ENCODE measurements at regions not wholly inside any gene's neighbourhood (a gene's known extent, or its start where the extent isn't known, plus 50 kb on each side); places are given as distances from the start of the nearest gene placed in this dataset.

DNA sequence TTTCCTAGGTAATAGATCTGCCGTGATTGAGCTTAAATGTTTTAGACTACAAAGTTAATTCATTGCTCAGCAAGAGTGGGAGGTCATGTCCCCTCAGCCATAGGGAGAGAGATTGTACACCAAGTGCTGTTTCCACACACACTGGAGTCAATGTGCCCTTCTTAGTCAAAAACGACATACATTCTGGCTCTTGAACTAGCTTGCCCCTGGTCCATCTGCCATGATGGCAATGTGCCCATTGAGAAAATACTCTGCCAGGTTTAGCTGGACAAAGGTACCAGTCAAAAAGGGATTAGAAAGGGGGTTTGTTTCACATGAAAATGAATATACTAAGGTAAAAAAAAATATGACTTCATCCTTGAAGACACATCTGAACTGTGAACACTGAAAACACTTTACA lies 377.1 kb upstream of the ADGRL3 start (continued):
- TF ChIP-seq ZBTB11 (CRISPR knock-in tag; IDR thresholded peaks at IDR 0.05): no peak
- no peak for TF ChIP-seq NR2C2 (IDR thresholded peaks at IDR 0.05; ENCODE audit: borderline replicate concordance, control insufficient read depth, insufficient read length, low read depth)
- no peak for TF ChIP-seq RCOR1 (conservative IDR thresholded peaks at IDR 0.05; ENCODE audit: low read depth, low read length)
- no peak for TF ChIP-seq GATAD2B (conservative IDR thresholded peaks at IDR 0.05; ENCODE audit: low read depth)
- TF ChIP-seq SRF (IDR thresholded peaks at IDR 0.05; ENCODE audit: low read depth in 2 of 2, low read length in 2 of 2): no peak
- TF ChIP-seq, protein P1, sequence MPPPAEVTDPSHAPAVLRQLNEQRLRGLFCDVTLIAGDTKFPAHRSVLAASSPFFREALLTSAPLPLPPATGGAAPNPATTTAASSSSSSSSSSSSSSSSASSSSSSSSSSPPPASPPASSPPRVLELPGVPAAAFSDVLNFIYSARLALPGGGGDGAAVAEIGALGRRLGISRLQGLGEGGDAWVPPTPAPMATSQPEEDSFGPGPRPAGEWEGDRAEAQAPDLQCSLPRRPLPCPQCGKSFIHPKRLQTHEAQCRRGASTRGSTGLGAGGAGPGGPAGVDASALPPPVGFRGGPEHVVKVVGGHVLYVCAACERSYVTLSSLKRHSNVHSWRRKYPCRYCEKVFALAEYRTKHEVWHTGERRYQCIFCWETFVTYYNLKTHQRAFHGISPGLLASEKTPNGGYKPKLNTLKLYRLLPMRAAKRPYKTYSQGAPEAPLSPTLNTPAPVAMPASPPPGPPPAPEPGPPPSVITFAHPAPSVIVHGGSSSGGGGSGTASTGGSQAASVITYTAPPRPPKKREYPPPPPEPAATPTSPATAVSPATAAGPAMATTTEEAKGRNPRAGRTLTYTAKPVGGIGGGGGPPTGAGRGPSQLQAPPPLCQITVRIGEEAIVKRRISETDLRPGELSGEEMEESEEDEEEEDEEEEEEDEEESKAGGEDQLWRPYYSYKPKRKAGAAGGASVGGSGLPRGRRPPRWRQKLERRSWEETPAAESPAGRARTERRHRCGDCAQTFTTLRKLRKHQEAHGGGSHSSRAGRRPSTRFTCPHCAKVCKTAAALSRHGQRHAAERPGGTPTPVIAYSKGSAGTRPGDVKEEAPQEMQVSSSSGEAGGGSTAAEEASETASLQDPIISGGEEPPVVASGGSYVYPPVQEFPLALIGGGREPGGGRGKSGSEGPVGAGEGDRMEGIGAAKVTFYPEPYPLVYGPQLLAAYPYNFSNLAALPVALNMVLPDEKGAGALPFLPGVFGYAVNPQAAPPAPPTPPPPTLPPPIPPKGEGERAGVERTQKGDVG (CRISPR knock-in tag; IDR thresholded peaks at IDR 0.05): no peak

DNA sequence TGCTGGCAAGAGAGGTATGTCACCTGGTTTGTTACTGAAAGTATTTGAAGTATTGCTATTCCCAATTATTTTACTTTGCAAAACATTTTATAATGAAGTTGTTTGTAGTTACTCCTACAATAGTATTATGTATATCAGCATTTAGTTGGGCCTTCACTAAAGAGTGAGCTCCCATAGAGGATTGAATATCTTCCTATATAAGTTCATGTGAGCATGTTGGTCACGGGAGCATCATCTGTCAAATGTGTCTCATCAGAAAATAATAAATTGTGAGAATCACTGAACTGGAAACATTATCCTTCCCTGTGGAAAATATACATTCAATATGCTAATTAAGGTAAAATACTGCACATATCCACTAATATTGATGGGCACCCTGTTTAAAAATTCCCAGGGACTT lies 360.1 kb upstream of the ADGRL3 start:
- 25% methylated on average over 1 of the region's 1 CpG for WGBS (ENCODE audit: insufficient coverage, insufficient replicate concordance, low lambda C conversion rate, missing lambda C conversion rate)
- DNase-seq (ENCODE audit: low read depth, low spot score): no peak
- H3K36me3 ChIP-seq (ENCODE audit: control insufficient read depth in 2 of 2, insufficient read depth in 2 of 2, low read length in 1 of 2): no peaks in the 10 kb centered on the region
- ChIA-PET CTCF (interaction anchor here (0.9 kb wide), 2 partner anchors 28 to 210 kb away, joined by 3 read pairs; no protein-coding TSS in a partner anchor), RAD21 (ENCODE audit: unreplicated experiment) (no interaction called here), POLR2A (no interaction called here), SMC1A (ENCODE audit: uncharacterized antibody, unreplicated experiment) (no interaction called here)
- in situ Hi-C loops (cut with MboI) (no loop called here), intact Hi-C loops (cut with micrococcal nuclease; ENCODE audit: unreplicated experiment) (no loop called here)
- no peak for ATAC-seq
- no peaks in the 10 kb centered on the region for H3K4me1 ChIP-seq (ENCODE audit: control insufficient read depth, insufficient read depth, low read length)
- no peak overlapping the region for H2AFZ ChIP-seq (ENCODE audit: control insufficient read depth, low read depth, low read length)
- no peaks in the 10 kb centered on the region for H3K79me2 ChIP-seq (ENCODE audit: control insufficient read depth, insufficient read depth, low read length)
- H3K9me3 ChIP-seq (replicated peaks; ENCODE audit: control insufficient read depth, insufficient read depth, low read length): no peaks in the 10 kb centered on the region
- no peak overlapping the region for H3K4me3 ChIP-seq
- H3K27me3 ChIP-seq (replicated peaks in 1 of 2; ENCODE audit: control insufficient read depth in 2 of 2, insufficient read depth in 2 of 2, low read length in 1 of 2): no peaks in the 10 kb centered on the region
- H3K4me2 ChIP-seq (ENCODE audit: control insufficient read depth, insufficient read depth): no peak overlapping the region
- no peak overlapping the region for H3K27ac ChIP-seq (ENCODE audit: control insufficient read depth, insufficient read depth)
- no peak for FAIRE-seq
- H3K9ac ChIP-seq (ENCODE audit: control insufficient read depth, insufficient read depth, low read length): no peak overlapping the region
- H4K20me1 ChIP-seq (ENCODE audit: control insufficient read depth, insufficient read depth): no peaks in the 10 kb centered on the region
- no TSS peak for BruUV-seq (replicated peaks)
- TF ChIP-seq ZBED1 (IDR thresholded peaks at IDR 0.05; ENCODE audit: borderline replicate concordance) (no peak), TCF3 (IDR thresholded peaks at IDR 0.05; ENCODE audit: borderline replicate concordance, insufficient read depth, low read depth, low read length) (no peak), RAD21 (IDR thresholded peaks at IDR 0.05; ENCODE audit: insufficient read depth, low read depth, low read length) (no peak), NKRF (conservative IDR thresholded peaks at IDR 0.05) (no peak), ZNF384 (IDR thresholded peaks at IDR 0.05; ENCODE audit: borderline replicate concordance, low read depth, low read length) (no peak), BCL3 (IDR thresholded peaks at IDR 0.05; ENCODE audit: borderline replicate concordance, insufficient read depth, low read depth, low read length, poor library complexity, severe bottlenecking) (no peak), IKZF1 (conservative IDR thresholded peaks at IDR 0.05) (no peak)

All from GM12878 (cell line).